ENCODE measurements at regions not wholly inside any gene's neighbourhood (a gene's known extent, or its start where the extent isn't known, plus 50 kb on each side); places are given as distances from the start of the nearest gene placed in this dataset.

DNA sequence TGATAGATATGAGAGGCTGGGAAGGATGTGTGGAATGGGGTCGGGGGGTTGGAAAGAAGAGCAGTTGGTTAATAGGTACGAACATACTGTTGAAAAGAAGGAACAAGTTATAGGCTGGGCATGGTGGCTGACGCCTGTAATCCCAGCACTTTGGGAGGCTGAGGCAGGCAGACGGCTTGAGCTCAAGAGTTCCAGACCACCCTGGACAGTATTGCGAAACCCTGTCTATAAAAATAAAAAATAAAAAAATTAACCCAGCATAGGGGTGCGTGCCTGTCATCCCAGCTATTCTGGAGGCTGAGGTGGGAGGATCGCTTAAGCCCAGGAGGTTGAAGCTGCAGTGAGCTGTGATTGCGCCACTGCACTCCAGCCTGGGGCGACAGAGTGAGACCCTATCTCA, 58.5 kb upstream of the NHSL2 start:
- H3K79me1 ChIP-seq (ENCODE audit: low read depth, low read length) = no peaks in the 10 kb centered on the region
- H3K79me2 ChIP-seq (ENCODE audit: control insufficient read depth in 1 of 2, insufficient read depth in 2 of 2, low read length in 2 of 2) = no peaks in the 10 kb centered on the region
- H3K4ac ChIP-seq (replicated peaks; ENCODE audit: insufficient read length, low read depth, low read length) = no peak overlapping the region
- no peak overlapping the region for H2BK15ac ChIP-seq (ENCODE audit: low read length)
- H3K9ac ChIP-seq (replicated peaks in 1 of 4; ENCODE audit: extremely low read depth in 1 of 4, low read depth in 3 of 4, low read length in 3 of 4) = no peak overlapping the region
- H3K18ac ChIP-seq (ENCODE audit: extremely low read depth, low read length) = no peak overlapping the region
- H2BK5ac ChIP-seq (ENCODE audit: low read depth, low read length) = no peak overlapping the region
- H4K20me1 ChIP-seq (replicated peaks in 1 of 2; ENCODE audit: control insufficient read depth in 1 of 2, insufficient read depth in 2 of 2, low read length in 2 of 2) = no peaks in the 10 kb centered on the region
- no peak overlapping the region for H2BK20ac ChIP-seq (ENCODE audit: low read length)
- H2BK12ac ChIP-seq (ENCODE audit: low read depth, low read length) = no peak overlapping the region
- no peak overlapping the region for H3K56ac ChIP-seq (replicated peaks; ENCODE audit: insufficient read length, low read depth, low read length)
- CTCF ChIA-PET (ENCODE audit: partially characterized antibody) = no interaction called here
- H3K27me3 ChIP-seq (replicated peaks in 1 of 4; ENCODE audit: control insufficient read depth in 3 of 4, extremely low read depth in 1 of 4, insufficient read depth in 3 of 4, low read length in 3 of 4) = no peaks in the 10 kb centered on the region
- no peak overlapping the region for H4K8ac ChIP-seq (ENCODE audit: extremely low read depth, insufficient read depth, low read length)
- H4K91ac ChIP-seq (replicated peaks; ENCODE audit: insufficient read length, low read length) = no peak overlapping the region
- no peak for DNase-seq (ENCODE audit: low read depth in 1 of 2, low spot score in 2 of 2)
- H3K23ac ChIP-seq (ENCODE audit: insufficient read length) = no peak overlapping the region
- H3K14ac ChIP-seq (ENCODE audit: insufficient read length) = no peak overlapping the region
- no peaks in the 10 kb centered on the region for H3K23me2 ChIP-seq (ENCODE audit: low read depth, low read length)
- H2AK5ac ChIP-seq (ENCODE audit: low read depth, low read length) = no peak overlapping the region
- POLR2A ChIA-PET (ENCODE audit: partially characterized antibody) = no interaction called here
- H4K5ac ChIP-seq (ENCODE audit: insufficient read length, low read depth, low read length) = no peak overlapping the region
- WGBS, 2 experiments (ENCODE audit: extremely low coverage in 1 of 2, insufficient coverage in 1 of 2, insufficient read length in 1 of 2, insufficient replicate concordance in 2 of 2, low coverage in 1 of 2, low lambda C conversion rate in 2 of 2, missing lambda C conversion rate in 1 of 2) = 87 to 100% methylated on average over 2 to 9 of the region's 9 CpGs
- H3K4me2 ChIP-seq (ENCODE audit: insufficient read depth in 1 of 2, low read depth in 2 of 2, low read length in 2 of 2) = no peak overlapping the region
- no peak overlapping the region for H2BK120ac ChIP-seq (replicated peaks; ENCODE audit: low read depth, low read length)
- no peak for FAIRE-seq
- no peak overlapping the region for H3K27ac ChIP-seq (ENCODE audit: low read depth, low read length)
- H3K4me3 ChIP-seq (ENCODE audit: extremely low read depth in 1 of 4, insufficient read depth in 2 of 4, low read depth in 3 of 4, low read length in 4 of 4) = no peak overlapping the region
- TF ChIP-seq RNF2 (IDR thresholded peaks at IDR 0.05; ENCODE audit: borderline replicate concordance, low read depth, low read length, missing control alignments, poor library complexity, severe bottlenecking) (no peak), EGR1 (IDR thresholded peaks at IDR 0.05; ENCODE audit: borderline replicate concordance, low read depth, low read length) (no peak), SIN3A (conservative IDR thresholded peaks at IDR 0.05 in 1 of 2, IDR thresholded peaks at IDR 0.05 in 1 of 2; ENCODE audit: low read depth in 1 of 2, low read length in 2 of 2) (no peak), BRCA1 (IDR thresholded peaks at IDR 0.05; ENCODE audit: low read depth, low read length) (no peak), BACH1 (IDR thresholded peaks at IDR 0.05; ENCODE audit: low read length) (no peak), RFX5 (IDR thresholded peaks at IDR 0.05; ENCODE audit: borderline replicate concordance, low read depth, low read length) (no peak)
- TF ChIP-seq, protein P1, sequence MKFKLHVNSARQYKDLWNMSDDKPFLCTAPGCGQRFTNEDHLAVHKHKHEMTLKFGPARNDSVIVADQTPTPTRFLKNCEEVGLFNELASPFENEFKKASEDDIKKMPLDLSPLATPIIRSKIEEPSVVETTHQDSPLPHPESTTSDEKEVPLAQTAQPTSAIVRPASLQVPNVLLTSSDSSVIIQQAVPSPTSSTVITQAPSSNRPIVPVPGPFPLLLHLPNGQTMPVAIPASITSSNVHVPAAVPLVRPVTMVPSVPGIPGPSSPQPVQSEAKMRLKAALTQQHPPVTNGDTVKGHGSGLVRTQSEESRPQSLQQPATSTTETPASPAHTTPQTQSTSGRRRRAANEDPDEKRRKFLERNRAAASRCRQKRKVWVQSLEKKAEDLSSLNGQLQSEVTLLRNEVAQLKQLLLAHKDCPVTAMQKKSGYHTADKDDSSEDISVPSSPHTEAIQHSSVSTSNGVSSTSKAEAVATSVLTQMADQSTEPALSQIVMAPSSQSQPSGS (IDR thresholded peaks at IDR 0.05; ENCODE audit: low read length) = no peak
- TF ChIP-seq, protein P2, sequence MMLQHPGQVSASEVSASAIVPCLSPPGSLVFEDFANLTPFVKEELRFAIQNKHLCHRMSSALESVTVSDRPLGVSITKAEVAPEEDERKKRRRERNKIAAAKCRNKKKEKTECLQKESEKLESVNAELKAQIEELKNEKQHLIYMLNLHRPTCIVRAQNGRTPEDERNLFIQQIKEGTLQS (IDR thresholded peaks at IDR 0.05; ENCODE audit: insufficient read depth, low read depth, low read length) = no peak
- no peaks in the 10 kb centered on the region for H3K4me1 ChIP-seq (replicated peaks in 1 of 4; ENCODE audit: control insufficient read depth in 3 of 4, insufficient read depth in 4 of 4, low read length in 3 of 4)
- no peaks in the 10 kb centered on the region for H3K9me3 ChIP-seq (ENCODE audit: insufficient read depth in 2 of 2, low read depth in 1 of 2, low read length in 1 of 2)
- H2AFZ ChIP-seq (ENCODE audit: low read length) = no peak overlapping the region
- no peaks in the 10 kb centered on the region for H3K36me3 ChIP-seq (ENCODE audit: control insufficient read depth in 2 of 4, insufficient read depth in 4 of 4, low read length in 3 of 4)

Data from H1 (cell line).